ENCODE measurements at regions not wholly inside any gene's neighbourhood (a gene's known extent, or its start where the extent isn't known, plus 50 kb on each side); places are given as distances from the start of the nearest gene placed in this dataset.

- Histone ChIP-seq H3K27me3 (replicated peaks; ENCODE audit: control insufficient read depth, insufficient read depth, low read length) (no peaks in the 10 kb centered on the region), H3K4me3 (replicated peaks; ENCODE audit: low read depth, low read length) (no peak overlapping the region), H3K36me3 (ENCODE audit: control insufficient read depth, insufficient read depth, low read length) (no peaks in the 10 kb centered on the region)
- TF ChIP-seq CTCF (IDR thresholded peaks at IDR 0.05; ENCODE audit: insufficient read depth, low read length, poor library complexity, severe bottlenecking), result no peak
- no peak for DNase-seq (ENCODE audit: extremely low read depth, insufficient read length)
Observed at GRCh38 chr5:53817183-53817582, 256.7 kb downstream of the NDUFS4 start.

GRCh38 chr5:53819482-53819881 lies 259.0 kb downstream of the NDUFS4 start:
- Histone ChIP-seq H3K27me3 (replicated peaks; ENCODE audit: control insufficient read depth, insufficient read depth, low read length) (no peaks in the 10 kb centered on the region), H3K36me3 (ENCODE audit: control insufficient read depth, insufficient read depth, low read length) (no peaks in the 10 kb centered on the region), H3K4me3 (replicated peaks; ENCODE audit: low read depth, low read length) (no peak overlapping the region)
- DNase-seq (ENCODE audit: extremely low read depth, insufficient read length), result no peak
- no peak for TF ChIP-seq CTCF (IDR thresholded peaks at IDR 0.05; ENCODE audit: insufficient read depth, low read length, poor library complexity, severe bottlenecking)

- Histone ChIP-seq H3K36me3 (ENCODE audit: control insufficient read depth, insufficient read depth, low read length) (no peaks in the 10 kb centered on the region), H3K4me3 (replicated peaks; ENCODE audit: low read depth, low read length) (no peak overlapping the region), H3K27me3 (replicated peaks; ENCODE audit: control insufficient read depth, insufficient read depth, low read length) (no peaks in the 10 kb centered on the region)
- DNase-seq (ENCODE audit: extremely low read depth, insufficient read length), result peak; percentile 48
- no peak for TF ChIP-seq CTCF (IDR thresholded peaks at IDR 0.05; ENCODE audit: insufficient read depth, low read length, poor library complexity, severe bottlenecking)
Observed at GRCh38 chr5:53820119-53820801, 259.8 kb downstream of the NDUFS4 start.

- Histone ChIP-seq H3K27me3 (replicated peaks; ENCODE audit: control insufficient read depth, insufficient read depth, low read length) (no peaks in the 10 kb centered on the region), H3K4me3 (replicated peaks; ENCODE audit: low read depth, low read length) (no peak overlapping the region), H3K36me3 (ENCODE audit: control insufficient read depth, insufficient read depth, low read length) (no peaks in the 10 kb centered on the region)
- no peak for DNase-seq (ENCODE audit: extremely low read depth, insufficient read length)
- TF ChIP-seq CTCF (IDR thresholded peaks at IDR 0.05; ENCODE audit: insufficient read depth, low read length, poor library complexity, severe bottlenecking), result no peak
Observed at GRCh38 chr5:53820802-53821171, 260.3 kb downstream of the NDUFS4 start.

- H3K36me3 ChIP-seq (ENCODE audit: control insufficient read depth, insufficient read depth, low read length), result no peaks in the 10 kb centered on the region
- H3K27me3 ChIP-seq (replicated peaks; ENCODE audit: control insufficient read depth, insufficient read depth, low read length), result no peaks in the 10 kb centered on the region
- no peak for TF ChIP-seq CTCF (IDR thresholded peaks at IDR 0.05; ENCODE audit: insufficient read depth, low read length, poor library complexity, severe bottlenecking)
- no peak for DNase-seq (ENCODE audit: extremely low read depth, insufficient read length)
- H3K4me3 ChIP-seq (replicated peaks; ENCODE audit: low read depth, low read length), result no peak overlapping the region
Observed at GRCh38 chr5:53825016-53825415, 264.6 kb downstream of the NDUFS4 start.

- TF ChIP-seq CTCF (IDR thresholded peaks at IDR 0.05; ENCODE audit: insufficient read depth, low read length, poor library complexity, severe bottlenecking), result no peak
- Histone ChIP-seq H3K36me3 (ENCODE audit: control insufficient read depth, insufficient read depth, low read length) (no peaks in the 10 kb centered on the region), H3K27me3 (replicated peaks; ENCODE audit: control insufficient read depth, insufficient read depth, low read length) (no peaks in the 10 kb centered on the region), H3K4me3 (replicated peaks; ENCODE audit: low read depth, low read length) (no peak overlapping the region)
- DNase-seq (ENCODE audit: extremely low read depth, insufficient read length), result no peak
Observed at GRCh38 chr5:53825926-53826325, 265.5 kb downstream of the NDUFS4 start.
